HepG2 (cell line): ENCODE measurements at regions not wholly inside any gene's neighbourhood (a gene's known extent, or its start where the extent isn't known, plus 50 kb on each side); places are given as distances from the start of the nearest gene placed in this dataset.

Source experiments
- ATAC-seq: fragments of 200-7000 bp; cut with Tn5 transposase; 3 replicates; pipeline ENCODE4 v1.9.1; 2020; ENCODE audit warnings: mild to moderate bottlenecking, moderate library complexity
- BruUV-seq: library from RNA; stranded (reverse); fragments of 400-500 nt; replicated peaks from 2 replicates; lab custom pipeline; 2021; lab: Mats Ljungman, UMichigan
- CTCF ChIA-PET: fragments of 300-600 bp; formaldehyde crosslinking; extraction: SDS; loops from one replicate; lab custom pipeline; 2021; ENCODE audit warnings: low total read pairs, inconsistent platforms, low intra/inter-chr PET ratio; lab: Yijun Ruan, JAX
- POLR2A ChIA-PET: fragments of 350-600 bp; sonication (Branson Sonifier 250); formaldehyde crosslinking; loops from one replicate; lab custom pipeline; 2020; ENCODE audit warnings: antibody characterized with exemption, inconsistent platforms; lab: Yijun Ruan, JAX
- DNase-seq: peaks from one replicate; pipeline ENCODE4 v3.0.0-alpha.2; 2015; ENCODE audit warnings: low spot score
- FAIRE-seq: peaks from 3 replicates; lab custom pipeline; 2011; peaks lifted over from hg19 to GRCh38; lab: Jason Lieb, UNC
- H2AFZ ChIP-seq: one replicate; pipeline ENCODE4 v1.6.1; 2011; ENCODE audit warnings: low read length, inconsistent platforms
- H3K27ac ChIP-seq: fragments of 300-600 bp; 3 replicates; pipeline ENCODE4 v1.8.0; 2011; ENCODE audit warnings: mixed run types, mild to moderate bottlenecking, mixed read lengths, low read length, inconsistent platforms; ENCODE audit not compliant: insufficient read depth; ENCODE audit errors: extremely low read length
- H3K27me3 ChIP-seq, 2 experiments: fragments of 200-600 bp in 1 of 2; 2 replicates in 1 of 2; 3 replicates in 1 of 2; pipeline versions ENCODE4 v1.6.0 to v1.8.0; 2011; ENCODE audit warnings: low read length in 2 of 2, mild to moderate bottlenecking in 2 of 2, moderate library complexity in 2 of 2, inconsistent platforms in 1 of 2; ENCODE audit not compliant: insufficient read depth in 2 of 2, control insufficient read depth in 1 of 2
- H3K36me3 ChIP-seq, 2 experiments: fragments of 200-600 bp in 1 of 2; replicated peaks in 1 of 2; 2 replicates in 1 of 2; 3 replicates in 1 of 2; pipeline versions ENCODE4 v1.5.1 to v1.8.0; 2011; ENCODE audit warnings: low read length in 2 of 2, inconsistent platforms in 1 of 2; ENCODE audit not compliant: insufficient read depth in 2 of 2, control insufficient read depth in 1 of 2
- H3K4me1 ChIP-seq: 2 replicates; pipeline ENCODE4 v1.5.1; 2012; ENCODE audit warnings: low read length, inconsistent platforms; ENCODE audit not compliant: insufficient read depth
- H3K4me2 ChIP-seq: 2 replicates; pipeline ENCODE4 v1.6.0; 2011; ENCODE audit warnings: low read depth, low read length, inconsistent platforms
- H3K4me3 ChIP-seq, 3 experiments: fragments of 200-600 bp in 1 of 3; sonication (generic), shearing (Covaris generic) in 1 of 3; replicated peaks in 1 of 3; 2 replicates each; pipeline ENCODE4 v1.5.1; 2011 to 2016; ENCODE audit warnings: low read length in 3 of 3, inconsistent platforms in 2 of 3, low read depth in 2 of 3, mild to moderate bottlenecking in 2 of 3, control low read depth in 1 of 3, mixed read lengths in 1 of 3; ENCODE audit not compliant: insufficient read depth in 1 of 3
- H3K79me2 ChIP-seq: one replicate; pipeline ENCODE4 v1.6.1; 2011; ENCODE audit warnings: low read length, inconsistent platforms; ENCODE audit not compliant: insufficient read depth
- H3K9ac ChIP-seq: 2 replicates; pipeline ENCODE4 v1.6.0; 2011; ENCODE audit warnings: mild to moderate bottlenecking, low read depth, low read length, inconsistent platforms; ENCODE audit not compliant: insufficient read depth
- H3K9me3 ChIP-seq: 2 replicates; pipeline ENCODE4 v1.5.1; 2012; ENCODE audit warnings: mild to moderate bottlenecking, low read length
- H4K20me1 ChIP-seq: 2 replicates; pipeline ENCODE4 v1.6.0; 2011; ENCODE audit warnings: inconsistent platforms, mild to moderate bottlenecking, low read length, moderate library complexity; ENCODE audit not compliant: insufficient read depth
- CBFB ChIP-seq: sonication (generic); formaldehyde crosslinking; IDR thresholded peaks from 2 replicates; pipeline ENCODE4 v1.4.0; 2020; ENCODE audit warnings: missing genetic modification reagents
- HNF4A ChIP-seq: sonication (generic); formaldehyde crosslinking; IDR thresholded peaks from 2 replicates; pipeline ENCODE4 v1.4.0; 2020; ENCODE audit warnings: missing genetic modification reagents
- IKZF4 ChIP-seq: sonication (generic); formaldehyde crosslinking; IDR thresholded peaks from 2 replicates; pipeline ENCODE4 v1.5.1; 2020; ENCODE audit warnings: borderline replicate concordance, mild to moderate bottlenecking, low read depth, missing genetic modification reagents; ENCODE audit errors: not compliant biosample characterization
- JDP2 ChIP-seq: sonication (generic); formaldehyde crosslinking; IDR thresholded peaks from 2 replicates; pipeline ENCODE4 v1.8.1; 2022; ENCODE audit warnings: missing genetic modification reagents, borderline replicate concordance
- MZF1 ChIP-seq: sonication (generic); formaldehyde crosslinking; IDR thresholded peaks from 2 replicates; pipeline ENCODE4 v1.8.1; 2023; ENCODE audit warnings: mild to moderate bottlenecking, missing genetic modification reagents, borderline replicate concordance
- NBN ChIP-seq: fragments of 450-650 bp; conservative IDR thresholded peaks from 2 replicates; pipeline ENCODE4 v1.6.1; 2017
- NKX3-1 ChIP-seq: sonication (generic); formaldehyde crosslinking; IDR thresholded peaks from 2 replicates; pipeline ENCODE4 v1.5.0; 2020; ENCODE audit warnings: missing genetic modification reagents
- ONECUT2 ChIP-seq: sonication (generic); formaldehyde crosslinking; IDR thresholded peaks from 2 replicates; pipeline ENCODE4 v1.4.0; 2020; ENCODE audit warnings: missing genetic modification reagents
- POLR2A ChIP-seq, 2 experiments: IDR thresholded peaks; 2 replicates each; pipeline ENCODE4 v1.6.1; 2011; ENCODE audit warnings: low read depth in 2 of 2, low read length in 2 of 2, mild to moderate bottlenecking in 1 of 2, moderate library complexity in 1 of 2; ENCODE audit not compliant: insufficient read depth in 1 of 2
- PRPF4 ChIP-seq: fragments of 200-400 bp; formaldehyde crosslinking; IDR thresholded peaks from 2 replicates; pipeline ENCODE4 v1.6.1; 2016; ENCODE audit warnings: low read length, low read depth; ENCODE audit not compliant: poor library complexity, severe bottlenecking
- SSRP1 ChIP-seq: IDR thresholded peaks from 2 replicates; pipeline ENCODE4 v1.6.1; 2016; ENCODE audit warnings: control low read depth
- WIZ ChIP-seq: sonication (generic); formaldehyde crosslinking; IDR thresholded peaks from 2 replicates; pipeline ENCODE4 v1.5.1; 2020; ENCODE audit warnings: mild to moderate bottlenecking, missing genetic modification reagents
- XBP1 ChIP-seq: sonication (generic); formaldehyde crosslinking; IDR thresholded peaks from 2 replicates; pipeline ENCODE4 v1.5.0; 2020; ENCODE audit warnings: missing genetic modification reagents
- WGBS: methylation state at CpG from one replicate; pipeline ENCODE4 v1.1.6; 2017; ENCODE audit warnings: low lambda C conversion rate; 5-methylcytosine and 5-hydroxymethylcytosine counted together
- in situ Hi-C: cut with HindIII; loops from 2 replicates; pipeline ENCODE4 v1.10.0; 2017; ENCODE audit warnings: low pct_unique_long_range_greater_than_20kb; ENCODE audit not compliant: extremely low pct_ligation_motif_present
- intact Hi-C: fragments of 100-400 bp; cut with micrococcal nuclease; formaldehyde crosslinking; loops from one replicate; pipeline ENCODE4 v1.10.0; 2022; ENCODE audit not compliant: unreplicated experiment
- TF ChIP-seq, protein P1 (sequence below): sonication (generic); formaldehyde crosslinking; IDR thresholded peaks from 2 replicates; pipeline ENCODE4 v1.4.0; 2020; ENCODE audit warnings: mild to moderate bottlenecking, missing genetic modification reagents
- TF ChIP-seq, protein P2 (sequence below): sonication (generic); formaldehyde crosslinking; IDR thresholded peaks from 2 replicates; pipeline ENCODE4 v1.4.0; 2020; ENCODE audit warnings: missing genetic modification reagents, borderline replicate concordance

DNA sequence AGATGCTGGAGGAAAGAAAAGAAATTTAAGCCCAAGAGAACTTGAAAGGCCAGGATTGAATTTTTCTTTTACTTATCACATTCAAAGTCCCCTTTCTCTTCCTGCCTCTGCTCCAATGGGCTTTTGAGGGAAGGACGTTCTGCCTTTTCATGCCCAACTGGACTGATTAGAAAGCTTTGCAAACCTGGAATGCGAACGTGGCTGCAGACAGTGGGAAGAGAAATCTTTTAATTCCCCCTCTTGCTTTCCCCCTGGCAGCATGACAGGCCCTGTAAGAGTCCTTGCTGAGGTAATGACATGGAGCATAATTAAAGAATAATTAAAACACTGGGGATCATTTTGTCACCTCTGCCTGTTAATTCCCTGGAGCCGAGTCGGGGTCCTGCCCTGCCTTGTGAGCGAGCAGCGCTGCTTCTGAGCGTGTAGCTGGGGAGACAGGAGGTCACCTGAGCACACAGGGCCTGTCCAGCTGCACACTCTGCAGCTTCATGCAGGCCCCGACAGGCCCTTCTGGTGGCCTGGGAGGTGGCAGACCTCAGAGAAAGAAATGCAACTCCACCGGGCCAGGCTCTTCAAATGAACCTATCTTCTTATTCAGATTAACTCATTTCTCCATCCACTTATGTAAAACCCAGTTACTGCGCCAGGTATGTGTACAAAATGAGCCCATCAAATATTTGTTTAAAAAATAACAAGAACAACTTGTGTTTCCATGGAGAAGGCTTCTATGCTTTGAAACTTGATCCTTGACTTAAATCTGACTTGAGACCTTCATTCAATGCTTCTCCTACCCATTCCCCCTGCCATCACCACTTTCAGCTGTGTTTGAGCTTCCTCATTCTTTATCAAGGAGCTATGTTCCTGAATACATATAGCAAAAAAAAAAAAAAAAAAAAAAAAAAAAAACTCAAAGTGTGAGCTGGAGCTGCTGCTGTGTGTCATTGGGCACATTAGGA lies 628.2 kb upstream of the CFAP20DC start:
- WGBS: 21% methylated on average over 8 of the region's 11 CpGs
- CTCF ChIA-PET: no interaction called here
- no peak overlapping the region for H3K4me2 ChIP-seq

More for the DNA sequence above, 628.2 kb upstream of the CFAP20DC start:
- TF ChIP-seq, protein P1, sequence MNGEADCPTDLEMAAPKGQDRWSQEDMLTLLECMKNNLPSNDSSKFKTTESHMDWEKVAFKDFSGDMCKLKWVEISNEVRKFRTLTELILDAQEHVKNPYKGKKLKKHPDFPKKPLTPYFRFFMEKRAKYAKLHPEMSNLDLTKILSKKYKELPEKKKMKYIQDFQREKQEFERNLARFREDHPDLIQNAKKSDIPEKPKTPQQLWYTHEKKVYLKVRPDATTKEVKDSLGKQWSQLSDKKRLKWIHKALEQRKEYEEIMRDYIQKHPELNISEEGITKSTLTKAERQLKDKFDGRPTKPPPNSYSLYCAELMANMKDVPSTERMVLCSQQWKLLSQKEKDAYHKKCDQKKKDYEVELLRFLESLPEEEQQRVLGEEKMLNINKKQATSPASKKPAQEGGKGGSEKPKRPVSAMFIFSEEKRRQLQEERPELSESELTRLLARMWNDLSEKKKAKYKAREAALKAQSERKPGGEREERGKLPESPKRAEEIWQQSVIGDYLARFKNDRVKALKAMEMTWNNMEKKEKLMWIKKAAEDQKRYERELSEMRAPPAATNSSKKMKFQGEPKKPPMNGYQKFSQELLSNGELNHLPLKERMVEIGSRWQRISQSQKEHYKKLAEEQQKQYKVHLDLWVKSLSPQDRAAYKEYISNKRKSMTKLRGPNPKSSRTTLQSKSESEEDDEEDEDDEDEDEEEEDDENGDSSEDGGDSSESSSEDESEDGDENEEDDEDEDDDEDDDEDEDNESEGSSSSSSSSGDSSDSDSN (CRISPR knock-in tag): no peak
- no peak for TF ChIP-seq POLR2A (IDR thresholded peaks at IDR 0.05; ENCODE audit: insufficient read depth in 1 of 2, low read depth in 2 of 2, low read length in 2 of 2)
- TF ChIP-seq NKX3-1 (CRISPR knock-in tag): no peak
- no peak for TF ChIP-seq CBFB (CRISPR knock-in tag)
- TF ChIP-seq NBN: no peak
- TF ChIP-seq SSRP1: no peak
- no peak for TF ChIP-seq WIZ (CRISPR knock-in tag)
- no peak for TF ChIP-seq IKZF4 (CRISPR knock-in tag)
- no peak for TF ChIP-seq ONECUT2 (CRISPR knock-in tag)
- TF ChIP-seq, protein P2, sequence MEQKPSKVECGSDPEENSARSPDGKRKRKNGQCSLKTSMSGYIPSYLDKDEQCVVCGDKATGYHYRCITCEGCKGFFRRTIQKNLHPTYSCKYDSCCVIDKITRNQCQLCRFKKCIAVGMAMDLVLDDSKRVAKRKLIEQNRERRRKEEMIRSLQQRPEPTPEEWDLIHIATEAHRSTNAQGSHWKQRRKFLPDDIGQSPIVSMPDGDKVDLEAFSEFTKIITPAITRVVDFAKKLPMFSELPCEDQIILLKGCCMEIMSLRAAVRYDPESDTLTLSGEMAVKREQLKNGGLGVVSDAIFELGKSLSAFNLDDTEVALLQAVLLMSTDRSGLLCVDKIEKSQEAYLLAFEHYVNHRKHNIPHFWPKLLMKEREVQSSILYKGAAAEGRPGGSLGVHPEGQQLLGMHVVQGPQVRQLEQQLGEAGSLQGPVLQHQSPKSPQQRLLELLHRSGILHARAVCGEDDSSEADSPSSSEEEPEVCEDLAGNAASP: no peak
- no peak for TF ChIP-seq MZF1 (CRISPR knock-in tag)
- TF ChIP-seq PRPF4: no peak
- TF ChIP-seq XBP1 (CRISPR knock-in tag): no peak
- TF ChIP-seq HNF4A: no peak
- TF ChIP-seq JDP2 (CRISPR knock-in tag): no peak
- Histone ChIP-seq H3K9ac (no peak overlapping the region), H4K20me1 (no peaks in the 10 kb centered on the region), H2AFZ (no peak overlapping the region), H3K36me3 (no peaks in the 10 kb centered on the region), H3K9me3 (no peaks in the 10 kb centered on the region), H3K4me3 (no peak overlapping the region), H3K27ac (no peak overlapping the region), H3K79me2 (no peaks in the 10 kb centered on the region), H3K4me1 (no peaks in the 10 kb centered on the region), H3K27me3 (no peaks in the 10 kb centered on the region)
- BruUV-seq: no TSS peak
- ATAC-seq (no peak), FAIRE-seq (no peak), DNase-seq (no peak)
- in situ Hi-C loops: no loop called here
- intact Hi-C loops: no loop called here
- POLR2A ChIA-PET: no interaction called here
